PC-3 (cell line): ENCODE measurements at regions not wholly inside any gene's neighbourhood (a gene's known extent, or its start where the extent isn't known, plus 50 kb on each side); places are given as distances from the start of the nearest gene placed in this dataset.

Experiments used
- ATAC-seq: fragments of 200-7000 bp; cut with Tn5 transposase; 2 replicates; pipeline ENCODE4 v1.9.1; 2020; ENCODE audit warnings: mild to moderate bottlenecking, moderate library complexity
- BruUV-seq: library from RNA; stranded (reverse); fragments of 400-500 nt; replicated peaks from 2 replicates; lab custom pipeline; 2021; lab: Mats Ljungman, UMichigan
- CTCF ChIA-PET: fragments of 300-600 bp; sonication (Branson Sonifier 250); formaldehyde crosslinking; loops from one replicate; lab custom pipeline; 2022; ENCODE audit warnings: antibody characterized with exemption; lab: Charles Lee
- POLR2A ChIA-PET: fragments of 300-600 bp; sonication (Branson Sonifier 250); formaldehyde crosslinking; loops from one replicate; lab custom pipeline; 2022; ENCODE audit warnings: antibody characterized with exemption; ENCODE audit not compliant: unreplicated experiment; lab: Charles Lee
- DNase-seq: peaks from one replicate; pipeline ENCODE4 v3.0.0-alpha.2; 2015
- H2AFZ ChIP-seq: fragments of 300-600 bp; sonication (generic); 2 replicates; pipeline ENCODE4 v1.6.0; 2016; ENCODE audit warnings: antibody characterized with exemption, low read length
- H3F3A ChIP-seq: fragments of 300-600 bp; sonication (generic); one replicate; pipeline ENCODE4 v1.6.0; 2017; ENCODE audit warnings: antibody characterized with exemption, low read length, control low read depth, mild to moderate bottlenecking; ENCODE audit not compliant: unreplicated experiment
- H3K27ac ChIP-seq: fragments of 300-600 bp; sonication (generic); 2 replicates; pipeline ENCODE4 v1.5.1; 2016; ENCODE audit warnings: mild to moderate bottlenecking, low read length
- H3K27me3 ChIP-seq: fragments of 300-600 bp; sonication (generic); 2 replicates; pipeline ENCODE4 v1.6.1; 2016; ENCODE audit warnings: low read length, mixed read lengths
- H3K36me3 ChIP-seq: fragments of 300-600 bp; sonication (generic); 2 replicates; pipeline ENCODE4 v1.6.1; 2016; ENCODE audit warnings: low read depth, mixed run types, low read length, mixed read lengths
- H3K4me1 ChIP-seq: fragments of 300-600 bp; sonication (generic); 2 replicates; pipeline ENCODE4 v1.5.1; 2016; ENCODE audit warnings: low read length; ENCODE audit not compliant: insufficient read depth
- H3K4me2 ChIP-seq: fragments of 300-600 bp; sonication (generic); 2 replicates; pipeline ENCODE4 v1.6.0; 2016; ENCODE audit warnings: low read length
- H3K4me3 ChIP-seq: fragments of 300-600 bp; sonication (generic); 2 replicates; pipeline ENCODE4 v1.5.1; 2016; ENCODE audit warnings: mild to moderate bottlenecking, low read length, mixed read lengths
- H3K79me2 ChIP-seq: fragments of 300-600 bp; sonication (generic); 2 replicates; pipeline ENCODE4 v1.6.1; 2017; ENCODE audit warnings: low read length, mixed read lengths
- H3K9ac ChIP-seq: fragments of 300-600 bp; sonication (generic); 2 replicates; pipeline ENCODE4 v1.6.0; 2016; ENCODE audit warnings: mild to moderate bottlenecking, low read length
- H3K9me2 ChIP-seq: fragments of 300-600 bp; sonication (generic); replicated peaks from 2 replicates; pipeline ENCODE4 v1.6.1; 2016; ENCODE audit warnings: mixed run types, low read length, mixed read lengths
- H3K9me3 ChIP-seq: fragments of 300-600 bp; sonication (generic); 2 replicates; pipeline ENCODE4 v1.6.1; 2016; ENCODE audit warnings: low read length, mixed read lengths
- H4K20me1 ChIP-seq: fragments of 300-600 bp; sonication (generic); 2 replicates; pipeline ENCODE4 v1.6.1; 2016; ENCODE audit warnings: low read length, mixed read lengths
- EZH2 ChIP-seq: fragments of 300-600 bp; sonication (generic); IDR thresholded peaks from one replicate; pipeline ENCODE4 v1.6.1; 2017; ENCODE audit warnings: antibody characterized with exemption, mild to moderate bottlenecking, low read length; ENCODE audit not compliant: unreplicated experiment
- EZH2phosphoT487 ChIP-seq: fragments of 300-600 bp; sonication (generic); IDR thresholded peaks from 2 replicates; pipeline ENCODE4 v1.6.1; 2018; ENCODE audit warnings: mild to moderate bottlenecking, antibody characterized with exemption, low read length, borderline replicate concordance
- intact Hi-C: fragments of 100-400 bp; cut with micrococcal nuclease; formaldehyde crosslinking; loops from 2 replicates; pipeline ENCODE4 v1.9.0; 2023
- TF ChIP-seq, protein P1 (sequence below): fragments of 300-600 bp; sonication (generic); conservative IDR thresholded peaks from 2 replicates; pipeline ENCODE4 v1.5.1; 2017; ENCODE audit warnings: antibody characterized with exemption, low read depth, mild to moderate bottlenecking, low read length

DNA sequence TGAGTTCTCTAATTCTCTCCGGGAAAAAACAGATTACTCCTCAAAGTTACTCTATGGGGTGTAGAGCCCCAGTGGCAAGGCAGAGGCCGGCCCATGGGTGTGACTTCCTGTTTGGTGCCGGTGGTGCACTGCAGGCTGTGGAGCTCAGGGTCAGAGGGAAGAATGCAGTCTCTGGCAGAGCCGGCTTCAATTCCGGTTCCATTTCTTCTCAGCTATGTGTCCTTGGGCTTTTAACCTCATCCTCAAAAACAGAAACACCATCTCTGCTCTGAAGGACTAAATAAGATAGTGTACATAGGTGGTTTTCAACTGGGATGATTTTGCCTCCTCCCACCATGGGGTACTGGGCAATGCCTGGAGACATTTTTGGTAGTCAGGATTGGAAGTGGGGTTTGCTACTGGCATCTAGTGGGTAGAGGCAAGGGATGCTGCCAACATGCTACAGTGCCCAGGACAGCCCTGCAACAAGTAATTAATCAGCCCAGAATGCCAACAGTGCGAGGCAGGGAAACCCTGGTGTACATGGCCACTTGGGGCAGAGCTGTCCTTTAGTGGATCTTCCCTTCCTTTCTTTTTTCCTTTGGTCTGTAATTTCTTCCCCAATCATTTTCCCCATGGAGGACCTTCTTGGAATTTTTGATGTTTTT is 81.2 kb downstream of the INSIG2 start:
- TF ChIP-seq, protein P1, sequence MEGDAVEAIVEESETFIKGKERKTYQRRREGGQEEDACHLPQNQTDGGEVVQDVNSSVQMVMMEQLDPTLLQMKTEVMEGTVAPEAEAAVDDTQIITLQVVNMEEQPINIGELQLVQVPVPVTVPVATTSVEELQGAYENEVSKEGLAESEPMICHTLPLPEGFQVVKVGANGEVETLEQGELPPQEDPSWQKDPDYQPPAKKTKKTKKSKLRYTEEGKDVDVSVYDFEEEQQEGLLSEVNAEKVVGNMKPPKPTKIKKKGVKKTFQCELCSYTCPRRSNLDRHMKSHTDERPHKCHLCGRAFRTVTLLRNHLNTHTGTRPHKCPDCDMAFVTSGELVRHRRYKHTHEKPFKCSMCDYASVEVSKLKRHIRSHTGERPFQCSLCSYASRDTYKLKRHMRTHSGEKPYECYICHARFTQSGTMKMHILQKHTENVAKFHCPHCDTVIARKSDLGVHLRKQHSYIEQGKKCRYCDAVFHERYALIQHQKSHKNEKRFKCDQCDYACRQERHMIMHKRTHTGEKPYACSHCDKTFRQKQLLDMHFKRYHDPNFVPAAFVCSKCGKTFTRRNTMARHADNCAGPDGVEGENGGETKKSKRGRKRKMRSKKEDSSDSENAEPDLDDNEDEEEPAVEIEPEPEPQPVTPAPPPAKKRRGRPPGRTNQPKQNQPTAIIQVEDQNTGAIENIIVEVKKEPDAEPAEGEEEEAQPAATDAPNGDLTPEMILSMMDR = peak; percentile 19; the same call in 1 of the 2 replicates
- TF ChIP-seq EZH2 = no peak
- no peak overlapping the region for H3K9ac ChIP-seq
- H3F3A ChIP-seq = no peaks in the 10 kb centered on the region
- DNase-seq (no peak), ATAC-seq (peak; percentile 46; the same call in 1 of the 2 replicates)
- H2AFZ ChIP-seq = no peak overlapping the region
- intact Hi-C loops = no loop called here
- H3K36me3 ChIP-seq = no peaks in the 10 kb centered on the region
- H3K27ac ChIP-seq = no peak overlapping the region
- H3K4me3 ChIP-seq = no peak overlapping the region
- H4K20me1 ChIP-seq = no peaks in the 10 kb centered on the region
- ChIA-PET CTCF (no interaction called here), POLR2A (no interaction called here)
- no peaks in the 10 kb centered on the region for H3K27me3 ChIP-seq
- no peak overlapping the region for H3K4me2 ChIP-seq
- no peaks in the 10 kb centered on the region for H3K9me2 ChIP-seq
- BruUV-seq = no TSS peak
- H3K9me3 ChIP-seq = no peaks in the 10 kb centered on the region
- peaks cover 12% of the 10 kb centered on the region for H3K4me1 ChIP-seq
- H3K79me2 ChIP-seq = no peaks in the 10 kb centered on the region

DNA sequence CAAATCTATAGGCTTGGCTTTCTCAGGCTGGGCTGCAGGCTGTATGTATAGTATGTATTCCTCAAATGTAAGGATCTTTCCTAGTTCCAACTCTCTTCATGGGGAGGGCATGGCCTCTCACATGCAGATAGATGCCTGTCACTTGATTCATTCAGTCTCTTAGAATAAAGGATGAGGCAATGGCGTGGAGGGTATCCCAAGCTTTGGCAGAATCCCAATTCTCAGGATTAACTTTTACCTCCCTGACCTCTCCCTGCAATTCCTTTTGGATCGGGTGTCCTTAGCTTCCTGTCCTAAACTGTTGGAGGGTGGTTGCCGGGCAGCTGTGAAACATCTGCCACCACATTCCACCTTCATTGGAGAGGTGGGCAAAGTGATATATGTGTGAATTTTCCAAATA is 80.3 kb downstream of the INSIG2 start:
- no peaks in the 10 kb centered on the region for H3F3A ChIP-seq
- intact Hi-C loops = no loop called here
- ATAC-seq (no peak), DNase-seq (peak; percentile 63)
- POLR2A ChIA-PET = no interaction called here
- no peaks in the 10 kb centered on the region for H3K79me2 ChIP-seq
- no peak overlapping the region for H3K4me2 ChIP-seq
- H3K9me2 ChIP-seq = no peaks in the 10 kb centered on the region
- H3K9me3 ChIP-seq = no peaks in the 10 kb centered on the region
- H3K36me3 ChIP-seq = no peaks in the 10 kb centered on the region
- BruUV-seq = no TSS peak
- H3K27ac ChIP-seq = no peak overlapping the region
- H2AFZ ChIP-seq = no peak overlapping the region
- H4K20me1 ChIP-seq = no peaks in the 10 kb centered on the region
- H3K27me3 ChIP-seq = no peaks in the 10 kb centered on the region
- TF ChIP-seq, protein P1 = no peak
- TF ChIP-seq EZH2phosphoT487 (no peak), EZH2 (no peak)
- H3K9ac ChIP-seq = no peak overlapping the region
- CTCF ChIA-PET = no interaction called here
- no peak overlapping the region for H3K4me3 ChIP-seq
- H3K4me1 ChIP-seq = peaks cover 12% of the 10 kb centered on the region

GRCh38 chr2:118167026-118167425 is 78.8 kb downstream of the INSIG2 start:
- no peak for ATAC-seq
- Histone ChIP-seq H3K4me3 (no peak overlapping the region), H3K9ac (no peak overlapping the region), H4K20me1 (no peaks in the 10 kb centered on the region), H3K9me3 (no peaks in the 10 kb centered on the region), H3K9me2 (no peaks in the 10 kb centered on the region), H2AFZ (no peak overlapping the region), H3K27me3 (no peaks in the 10 kb centered on the region), H3K4me2 (no peak overlapping the region), H3K27ac (no peak overlapping the region), H3K4me1 (peaks cover 12% of the 10 kb centered on the region), H3K36me3 (no peaks in the 10 kb centered on the region), H3K79me2 (no peaks in the 10 kb centered on the region), H3F3A (no peaks in the 10 kb centered on the region)
- intact Hi-C loops = no loop called here
- ChIA-PET POLR2A (no interaction called here), CTCF (no interaction called here)
- TF ChIP-seq, protein P1 = no peak
- TF ChIP-seq EZH2 (no peak), EZH2phosphoT487 (no peak)
- DNase-seq = no peak
- BruUV-seq = no TSS peak
